K562 (cell line): ENCODE measurements at regions not wholly inside any gene's neighbourhood (a gene's known extent, or its start where the extent isn't known, plus 50 kb on each side); places are given as distances from the start of the nearest gene placed in this dataset.
A peak's percentile ranks its signal among the peaks of the same experiment; 100 is the strongest.

Experiments used
- CEBPB ChIP-seq: fragments of 450-650 bp; IDR thresholded peaks from 2 replicates; pipeline ENCODE4 v1.6.1; 2016; ENCODE audit warnings: missing genetic modification characterization, missing compliant biosample characterization
- ELF4 ChIP-seq: fragments of 450-650 bp; formaldehyde crosslinking; IDR thresholded peaks from 2 replicates; pipeline ENCODE4 v1.4.0; 2022; ENCODE audit warnings: missing genetic modification characterization
- HDAC1 ChIP-seq, 2 experiments: fragments of 450-650 bp; IDR thresholded peaks; 2 replicates each; pipeline ENCODE4 v1.6.1; 2016 to 2017; ENCODE audit warnings: inconsistent platforms in 1 of 2, mild to moderate bottlenecking in 1 of 2, moderate library complexity in 1 of 2
- KDM1A ChIP-seq, 2 experiments: fragments of 450-650 bp; IDR thresholded peaks; 2 replicates each; pipeline ENCODE4 v1.6.1; 2016; ENCODE audit warnings: mild to moderate bottlenecking in 2 of 2
- LARP7 ChIP-seq: fragments of 450-650 bp; IDR thresholded peaks from 2 replicates; pipeline ENCODE4 v1.6.1; 2016
- NFATC3 ChIP-seq: fragments of 450-650 bp; IDR thresholded peaks from 2 replicates; pipeline ENCODE4 v1.6.1; 2017; ENCODE audit warnings: mild to moderate bottlenecking
- NUFIP1 ChIP-seq: fragments of 450-650 bp; IDR thresholded peaks from 2 replicates; pipeline ENCODE4 v1.6.1; 2018; ENCODE audit not compliant: partially characterized antibody
- PHF8 ChIP-seq: fragments of 200-600 bp; sonication (generic); IDR thresholded peaks from 2 replicates; pipeline ENCODE4 v1.6.1; 2012; ENCODE audit warnings: mixed run types, mild to moderate bottlenecking, inconsistent platforms, low read length, moderate library complexity, borderline replicate concordance
- POLR2A ChIP-seq: fragments of 450-650 bp; conservative IDR thresholded peaks from 2 replicates; pipeline ENCODE4 v1.6.1; 2016
- POLR2AphosphoS5 ChIP-seq: IDR thresholded peaks from 2 replicates; pipeline ENCODE4 v1.6.1; 2011; ENCODE audit warnings: mild to moderate bottlenecking, low read depth, low read length, moderate library complexity; ENCODE audit not compliant: control insufficient read depth, insufficient read depth
- POLR2B ChIP-seq: fragments of 450-650 bp; IDR thresholded peaks from 2 replicates; pipeline ENCODE4 v1.6.1; 2018; ENCODE audit warnings: low read depth; ENCODE audit not compliant: partially characterized antibody
- SIN3B ChIP-seq: fragments of 450-650 bp; IDR thresholded peaks from 2 replicates; pipeline ENCODE4 v1.6.1; 2017; ENCODE audit warnings: low read depth, mild to moderate bottlenecking, moderate library complexity
- TBP ChIP-seq: optimal IDR thresholded peaks from 2 replicates; pipeline ENCODE3; 2011; ENCODE audit warnings: low read depth, low read length, improper control_type of control experiment
- TRIM24 ChIP-seq, 2 experiments: fragments of 450-650 bp; IDR thresholded peaks; 2 replicates each; pipeline ENCODE4 v1.6.1; 2016
- TRIM25 ChIP-seq: fragments of 450-650 bp; IDR thresholded peaks from 2 replicates; pipeline ENCODE4 v1.7.0; 2016; ENCODE audit warnings: borderline replicate concordance
- ZNF263 ChIP-seq: sonication (generic); formaldehyde crosslinking; IDR thresholded peaks from 2 replicates; pipeline ENCODE4 v1.8.0; 2022; ENCODE audit warnings: mild to moderate bottlenecking, missing genetic modification reagents, borderline replicate concordance

GRCh38 chr4:186840222-186840701 lies 116.6 kb upstream of the FAT1 start (continued):
- TF ChIP-seq CEBPB = 0 out of 2 replicates have a peak, but pooled peaks have one; percentile 9
- TF ChIP-seq TRIM24 (IDR thresholded peaks at IDR 0.05) = peak in 1 of 2 experiments; percentile 40; a peak in 1 of 4 replicates
- peak in 1 of 2 experiments; percentile 34; a peak in 1 of 4 replicates for TF ChIP-seq HDAC1 (IDR thresholded peaks at IDR 0.05)
- TF ChIP-seq TBP = peak; percentile 19
- TF ChIP-seq KDM1A (IDR thresholded peaks at IDR 0.05) = peak in 1 of 2 experiments; percentile 23; a peak in 1 of 4 replicates
- peak; percentile 83 for TF ChIP-seq ZNF263 (CRISPR knock-in tag)
- TF ChIP-seq SIN3B = no peak
- no peak for TF ChIP-seq NFATC3
- peak; percentile 38 for TF ChIP-seq POLR2B
- TF ChIP-seq LARP7 = 0 out of 2 replicates have a peak, but pooled peaks have one; percentile 81
- TF ChIP-seq NUFIP1 = peak; percentile 39
- no peak for TF ChIP-seq ELF4 (CRISPR knock-in tag)
- peak; percentile 20; the same call in 1 of the 2 replicates for TF ChIP-seq PHF8
- 0 out of 2 replicates have a peak, but pooled peaks have one; percentile 11 for TF ChIP-seq POLR2AphosphoS5
- TF ChIP-seq TRIM25 = 0 out of 2 replicates have a peak, but pooled peaks have one; percentile 23
- peak; percentile 42; the same call in 1 of the 2 replicates for TF ChIP-seq POLR2A
